ENCODE measurements at regions not wholly inside any gene's neighbourhood (a gene's known extent, or its start where the extent isn't known, plus 50 kb on each side); places are given as distances from the start of the nearest gene placed in this dataset.

DNA sequence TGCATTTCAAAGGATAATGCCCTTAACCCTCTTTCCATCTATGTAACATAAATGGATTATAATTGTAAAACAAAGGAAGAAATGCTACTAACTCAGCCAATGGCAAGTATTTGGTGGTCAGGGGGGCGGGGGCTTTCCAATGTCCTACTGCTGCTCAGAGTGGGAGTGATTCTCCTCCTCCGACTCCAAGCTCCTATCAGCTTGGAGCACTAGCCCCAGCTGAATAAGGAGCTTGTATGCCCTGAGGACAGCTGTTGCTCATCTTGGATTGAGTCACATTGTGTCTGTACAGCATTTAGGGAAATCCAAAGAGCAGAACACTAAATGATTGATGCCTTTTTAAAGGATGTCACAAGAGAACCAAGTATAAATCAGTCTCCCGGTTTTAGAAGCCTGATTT is 105.6 kb upstream of the ZNF521 start:
- Mint-ChIP-seq H3K27ac (no peak overlapping the region), H3K4me1 (peaks cover 40% of the 10 kb centered on the region), H3K36me3 (ENCODE audit: low read depth) (no peaks in the 10 kb centered on the region), H3K9me3 (no peaks in the 10 kb centered on the region), H3K27me3 (ENCODE audit: low read depth, poor library complexity) (peaks cover 6% of the 10 kb centered on the region), H3K4me3 (no peak overlapping the region)
- TF ChIP-seq, protein P1, sequence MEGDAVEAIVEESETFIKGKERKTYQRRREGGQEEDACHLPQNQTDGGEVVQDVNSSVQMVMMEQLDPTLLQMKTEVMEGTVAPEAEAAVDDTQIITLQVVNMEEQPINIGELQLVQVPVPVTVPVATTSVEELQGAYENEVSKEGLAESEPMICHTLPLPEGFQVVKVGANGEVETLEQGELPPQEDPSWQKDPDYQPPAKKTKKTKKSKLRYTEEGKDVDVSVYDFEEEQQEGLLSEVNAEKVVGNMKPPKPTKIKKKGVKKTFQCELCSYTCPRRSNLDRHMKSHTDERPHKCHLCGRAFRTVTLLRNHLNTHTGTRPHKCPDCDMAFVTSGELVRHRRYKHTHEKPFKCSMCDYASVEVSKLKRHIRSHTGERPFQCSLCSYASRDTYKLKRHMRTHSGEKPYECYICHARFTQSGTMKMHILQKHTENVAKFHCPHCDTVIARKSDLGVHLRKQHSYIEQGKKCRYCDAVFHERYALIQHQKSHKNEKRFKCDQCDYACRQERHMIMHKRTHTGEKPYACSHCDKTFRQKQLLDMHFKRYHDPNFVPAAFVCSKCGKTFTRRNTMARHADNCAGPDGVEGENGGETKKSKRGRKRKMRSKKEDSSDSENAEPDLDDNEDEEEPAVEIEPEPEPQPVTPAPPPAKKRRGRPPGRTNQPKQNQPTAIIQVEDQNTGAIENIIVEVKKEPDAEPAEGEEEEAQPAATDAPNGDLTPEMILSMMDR (IDR thresholded peaks at IDR 0.05) = no peak
- DNase-seq = no peak

DNA sequence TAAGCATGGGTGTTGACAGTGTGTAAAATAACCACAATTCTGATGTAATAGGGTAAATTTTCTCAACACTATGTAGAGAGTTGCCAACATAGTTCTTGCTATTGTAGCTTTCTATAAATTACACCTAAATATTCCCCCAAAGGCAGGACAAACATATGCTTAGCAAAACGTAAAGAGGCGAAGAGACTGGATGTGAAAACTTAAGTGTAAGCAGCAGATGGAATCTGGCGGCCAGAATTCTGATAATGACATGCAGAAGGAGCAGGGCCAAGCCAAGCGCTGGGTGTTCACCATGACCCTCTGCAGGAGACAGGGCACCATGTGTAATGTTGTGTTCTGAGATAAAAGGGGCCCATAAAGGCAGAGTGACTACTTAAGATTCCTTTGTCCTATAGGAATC is 105.2 kb upstream of the ZNF521 start:
- Mint-ChIP-seq H3K9me3 (no peaks in the 10 kb centered on the region), H3K4me1 (peaks cover 35% of the 10 kb centered on the region), H3K27me3 (ENCODE audit: low read depth, poor library complexity) (peaks cover 6% of the 10 kb centered on the region), H3K27ac (no peak overlapping the region), H3K36me3 (ENCODE audit: low read depth) (no peaks in the 10 kb centered on the region), H3K4me3 (no peak overlapping the region)
- TF ChIP-seq, protein P1 (IDR thresholded peaks at IDR 0.05) = no peak
- no peak for DNase-seq

DNA sequence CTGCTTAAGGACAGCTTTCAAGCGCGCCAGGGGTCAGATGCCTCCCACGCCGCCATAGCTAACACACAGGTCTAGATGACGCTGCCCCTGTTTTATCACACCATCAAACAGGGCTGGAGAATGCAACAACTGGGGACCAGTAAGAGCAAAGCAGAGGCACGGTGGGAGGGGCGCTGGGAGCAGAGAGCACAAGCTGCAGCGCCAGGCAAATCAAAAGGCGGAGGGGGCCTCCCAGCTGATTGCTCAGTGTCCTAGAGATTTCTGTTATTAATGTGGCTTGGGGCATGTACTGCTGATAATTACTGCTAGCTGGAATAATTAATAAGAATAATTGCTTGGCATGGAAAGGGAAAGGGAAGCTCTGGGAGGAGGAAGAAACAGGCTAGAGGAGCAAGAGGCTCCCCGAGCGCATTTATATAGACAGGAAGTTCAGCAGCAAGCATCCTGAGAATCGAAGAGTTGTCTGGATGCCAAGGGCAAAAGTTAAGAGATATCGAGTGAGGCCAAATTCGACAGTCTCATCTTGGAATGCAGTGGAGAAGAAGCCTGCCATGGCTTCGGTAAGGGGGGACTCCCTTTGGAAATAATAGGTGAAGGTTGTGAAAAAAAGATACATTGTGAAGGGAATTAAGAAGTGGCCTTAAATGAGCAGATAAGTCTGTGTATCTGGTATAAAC is 104.5 kb upstream of the ZNF521 start:
- Mint-ChIP-seq H3K27ac (peak overlapping the region; percentile 46), H3K4me3 (no peak overlapping the region), H3K4me1 (peaks cover 35% of the 10 kb centered on the region), H3K27me3 (ENCODE audit: low read depth, poor library complexity) (no peaks in the 10 kb centered on the region), H3K36me3 (ENCODE audit: low read depth) (no peaks in the 10 kb centered on the region), H3K9me3 (peaks cover 5% of the 10 kb centered on the region)
- TF ChIP-seq, protein P1 (IDR thresholded peaks at IDR 0.05) = no peak
- DNase-seq = no peak

DNA sequence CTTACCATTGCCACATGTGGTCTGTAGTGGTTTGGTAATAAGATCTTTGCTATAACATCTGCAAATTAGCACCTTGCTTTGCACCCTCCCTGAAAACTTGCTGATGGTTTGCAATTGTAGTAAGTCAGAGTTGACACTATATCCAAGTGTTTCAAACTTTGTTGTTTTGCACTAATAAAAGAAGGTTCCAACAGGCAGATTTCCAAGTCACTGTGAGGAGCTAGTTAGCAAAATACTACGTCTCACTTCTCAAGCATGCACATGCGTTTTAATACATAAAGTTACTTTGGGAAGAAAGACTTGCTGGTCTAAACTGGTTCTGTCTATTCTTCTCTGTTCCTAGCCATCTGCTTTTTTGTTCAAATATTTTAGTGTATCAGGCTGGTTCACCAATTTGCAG is 103.7 kb upstream of the ZNF521 start:
- H3K27me3 Mint-ChIP-seq (ENCODE audit: low read depth, poor library complexity) = no peaks in the 10 kb centered on the region

DNA sequence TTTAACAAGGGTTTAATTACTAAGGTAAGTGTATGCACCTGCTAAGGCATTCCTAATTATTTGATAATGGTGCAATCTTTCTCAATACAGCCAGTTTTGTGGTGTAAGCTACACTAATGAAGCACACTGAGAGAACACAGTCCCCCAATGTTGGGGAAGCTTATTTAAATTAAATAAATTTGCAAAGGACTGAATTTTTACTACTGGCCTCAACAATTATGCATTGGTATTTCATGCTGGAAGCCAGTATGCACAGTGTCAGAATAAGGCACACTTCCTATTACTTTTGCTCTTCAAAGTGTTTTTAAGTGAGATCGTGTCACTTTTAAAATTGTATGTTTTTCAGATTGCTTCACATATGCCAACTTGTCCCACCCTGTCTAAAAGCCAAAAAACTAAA is 103.2 kb upstream of the ZNF521 start:
- no peak overlapping the region for H3K4me3 Mint-ChIP-seq
- H3K27me3 Mint-ChIP-seq (ENCODE audit: low read depth, poor library complexity) = peaks cover under 1% of the 10 kb centered on the region
- no peak for DNase-seq
- H3K4me1 Mint-ChIP-seq = peaks cover 32% of the 10 kb centered on the region
- peaks cover 18% of the 10 kb centered on the region for H3K9me3 Mint-ChIP-seq
- H3K36me3 Mint-ChIP-seq (ENCODE audit: low read depth) = no peaks in the 10 kb centered on the region
- H3K27ac Mint-ChIP-seq = no peak overlapping the region
- TF ChIP-seq, protein P1 (IDR thresholded peaks at IDR 0.05) = no peak

More for the DNA sequence above, 103.7 kb upstream of the ZNF521 start:
- Mint-ChIP-seq H3K9me3 (peaks cover 13% of the 10 kb centered on the region), H3K4me3 (no peak overlapping the region), H3K36me3 (ENCODE audit: low read depth) (no peaks in the 10 kb centered on the region), H3K27ac (no peak overlapping the region), H3K4me1 (peaks cover 35% of the 10 kb centered on the region)
- DNase-seq = no peak
- TF ChIP-seq, protein P1 (IDR thresholded peaks at IDR 0.05) = no peak

DNA sequence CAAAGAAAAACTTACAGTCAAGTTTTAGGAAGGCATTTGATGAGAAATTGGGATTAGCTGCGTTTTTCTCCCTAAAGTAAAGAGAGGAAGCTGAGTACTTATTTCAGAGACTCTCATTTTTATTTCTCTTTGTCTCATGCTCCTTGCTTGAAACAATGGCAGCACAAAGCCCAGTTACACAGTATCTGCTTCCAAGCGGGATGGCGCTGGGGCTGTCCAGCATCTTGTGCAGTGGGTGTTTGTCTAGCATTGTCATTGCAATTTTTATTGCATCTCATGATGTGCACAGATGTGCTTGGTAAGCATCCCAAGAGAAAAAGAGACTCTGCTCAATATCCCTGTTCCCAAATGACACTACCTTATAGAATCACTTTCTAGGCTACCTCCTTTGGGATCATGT is 102.8 kb upstream of the ZNF521 start:
- no peak overlapping the region for H3K4me3 Mint-ChIP-seq
- H3K27me3 Mint-ChIP-seq (ENCODE audit: low read depth, poor library complexity) = peaks cover 2% of the 10 kb centered on the region

More for the DNA sequence above, 102.8 kb upstream of the ZNF521 start:
- DNase-seq = no peak
- H3K4me1 Mint-ChIP-seq = peaks cover 28% of the 10 kb centered on the region
- TF ChIP-seq, protein P1 (IDR thresholded peaks at IDR 0.05) = no peak
- no peaks in the 10 kb centered on the region for H3K36me3 Mint-ChIP-seq (ENCODE audit: low read depth)
- H3K9me3 Mint-ChIP-seq = peaks cover 21% of the 10 kb centered on the region
- no peak overlapping the region for H3K27ac Mint-ChIP-seq
